HG03064 (cell line): ENCODE measurements at regions not wholly inside any gene's neighbourhood (a gene's known extent, or its start where the extent isn't known, plus 50 kb on each side); places are given as distances from the start of the nearest gene placed in this dataset.

Experiments
- ATAC-seq: cut with Tn5 transposase; IDR thresholded peaks from one replicate; pipeline ENCODE4 v1.9.1; 2021; ENCODE audit warnings: low read depth; ENCODE audit not compliant: unreplicated experiment

DNA sequence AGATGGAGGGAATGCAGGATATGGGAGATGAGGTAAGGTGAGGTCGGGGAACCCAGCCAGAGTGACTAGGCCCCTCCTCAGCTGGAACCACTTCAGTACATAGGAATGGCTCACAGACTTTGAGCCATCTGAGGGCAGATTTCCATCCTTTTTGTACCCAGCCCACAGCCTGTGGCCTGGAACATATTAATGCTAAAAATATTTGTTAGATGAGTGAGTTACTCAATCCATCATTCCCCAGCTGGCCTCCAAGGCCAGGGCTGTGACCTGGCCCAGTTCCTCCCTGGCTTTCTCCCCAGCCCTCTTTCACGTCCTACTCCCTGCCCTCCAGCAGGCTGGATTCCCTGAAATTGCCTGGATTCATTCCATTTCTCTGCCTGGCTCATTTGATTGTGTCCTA is 57.2 kb upstream of the PRDM11 start:
- ATAC-seq: no peak

DNA sequence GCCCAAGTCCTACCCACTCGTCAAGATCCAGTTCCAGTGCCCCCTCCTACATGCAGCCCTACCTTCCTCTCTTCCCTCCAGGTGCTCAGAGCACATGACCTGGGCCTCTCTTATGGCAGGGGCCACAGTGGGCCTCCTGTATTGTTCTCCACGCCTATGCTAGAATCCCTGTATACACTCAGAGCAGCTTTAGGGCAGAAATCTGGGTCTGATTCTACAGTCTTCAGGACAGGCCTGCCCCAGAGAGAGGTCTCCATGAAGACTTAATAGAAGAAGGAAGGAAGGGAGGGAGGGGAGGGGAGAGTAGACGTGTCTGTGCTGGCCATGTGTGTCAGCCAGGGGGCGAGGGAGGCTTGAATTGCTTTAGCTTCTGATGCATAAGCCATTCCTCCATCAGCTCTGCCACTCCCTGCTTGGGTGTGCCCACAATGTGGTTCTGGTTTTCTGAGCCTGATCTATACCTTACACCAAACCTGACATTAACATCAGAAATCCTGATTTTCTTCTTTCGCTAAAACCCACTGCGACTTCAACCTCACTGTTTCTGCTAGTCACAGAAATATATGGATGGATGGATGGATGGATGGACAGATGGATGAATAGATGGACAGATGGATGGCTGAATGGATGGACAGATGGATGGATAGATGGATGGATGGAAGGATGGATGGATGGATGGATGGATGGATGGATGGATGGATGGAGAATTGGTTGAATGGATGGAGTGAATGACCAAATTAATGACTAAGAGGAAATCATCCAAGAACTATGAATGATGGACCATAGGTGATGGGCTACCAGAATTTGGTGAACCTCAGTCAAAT is 56.6 kb upstream of the PRDM11 start:
- ATAC-seq: no peak

DNA sequence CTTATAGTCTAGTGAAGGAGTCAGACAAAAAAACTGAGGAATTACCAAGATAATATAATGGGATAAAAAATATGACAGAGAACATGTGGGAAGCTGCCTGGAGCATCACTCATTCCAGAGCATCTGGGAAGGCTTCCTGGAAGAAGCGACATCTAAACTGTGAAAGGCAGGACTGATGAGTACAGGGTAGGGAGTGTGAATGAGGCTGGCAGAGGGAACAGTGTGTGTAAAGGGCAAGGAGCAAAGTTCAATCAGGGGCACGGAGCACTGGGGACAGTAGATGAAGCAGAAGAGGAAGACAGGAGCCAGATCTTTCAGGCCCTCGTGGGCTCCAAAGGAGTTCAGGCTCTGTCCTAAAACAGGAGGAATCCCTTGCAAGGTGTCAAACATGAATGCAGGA is 55.8 kb upstream of the PRDM11 start:
- ATAC-seq: no peak

DNA sequence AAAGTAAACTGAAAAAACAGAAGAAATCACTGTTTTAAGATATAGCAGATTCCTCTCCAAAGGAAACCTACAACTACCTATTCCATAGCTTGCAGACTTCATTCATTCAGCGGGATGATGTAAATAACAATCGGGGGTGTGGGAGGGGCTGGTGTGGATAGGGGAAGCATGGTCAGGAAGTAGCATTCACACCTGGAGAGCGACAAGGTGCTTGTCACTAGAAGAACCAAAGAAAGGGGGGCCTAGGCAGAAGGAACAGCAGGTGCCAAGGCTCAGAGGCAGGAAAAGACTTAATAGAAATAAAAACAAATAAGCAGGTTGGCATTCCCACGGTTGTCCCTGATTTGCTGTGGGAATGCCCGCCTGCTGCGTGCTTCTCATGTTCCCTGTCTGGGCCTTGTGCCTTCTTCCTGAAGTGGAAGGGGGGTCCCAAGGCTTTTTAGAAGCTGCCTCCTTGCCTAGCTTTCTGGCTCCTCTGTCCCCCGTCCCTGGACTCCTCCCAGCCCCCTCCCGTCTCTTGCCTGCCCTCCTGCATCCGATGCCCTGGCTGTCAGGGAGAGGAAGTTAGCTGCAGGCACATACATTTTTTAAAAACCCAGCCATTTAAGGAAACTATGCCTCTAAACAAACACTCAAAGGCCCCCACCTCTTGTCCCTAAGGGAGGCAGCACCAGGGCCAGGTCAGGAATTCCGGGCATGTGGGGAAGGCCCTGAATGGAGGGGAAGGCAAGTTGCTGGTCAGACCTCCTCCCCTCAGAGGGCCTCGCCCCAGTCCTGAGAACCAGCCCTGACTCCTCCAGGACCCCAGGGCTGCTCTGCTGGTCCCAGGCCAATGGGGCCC is 54.7 kb upstream of the PRDM11 start:
- no peak for ATAC-seq

DNA sequence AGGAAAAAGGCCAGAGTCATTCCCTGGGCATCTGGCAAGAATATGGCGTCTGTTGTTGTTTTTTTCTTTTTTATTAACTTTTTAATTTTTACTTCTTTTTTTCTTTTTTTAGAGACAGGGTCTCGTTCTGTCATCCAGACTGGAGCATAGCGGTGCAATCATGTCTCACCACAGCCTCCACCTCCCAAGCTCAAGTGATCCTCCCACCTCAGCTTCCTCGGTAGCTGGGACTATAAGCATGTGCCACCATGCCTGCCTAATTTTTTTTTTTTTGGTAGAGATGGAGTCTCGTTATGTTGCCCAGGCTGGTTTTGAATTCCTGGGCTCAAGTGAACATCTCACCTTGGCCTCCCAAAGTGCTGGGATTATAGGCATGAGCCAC is 54.0 kb upstream of the PRDM11 start:
- ATAC-seq: no peak

DNA sequence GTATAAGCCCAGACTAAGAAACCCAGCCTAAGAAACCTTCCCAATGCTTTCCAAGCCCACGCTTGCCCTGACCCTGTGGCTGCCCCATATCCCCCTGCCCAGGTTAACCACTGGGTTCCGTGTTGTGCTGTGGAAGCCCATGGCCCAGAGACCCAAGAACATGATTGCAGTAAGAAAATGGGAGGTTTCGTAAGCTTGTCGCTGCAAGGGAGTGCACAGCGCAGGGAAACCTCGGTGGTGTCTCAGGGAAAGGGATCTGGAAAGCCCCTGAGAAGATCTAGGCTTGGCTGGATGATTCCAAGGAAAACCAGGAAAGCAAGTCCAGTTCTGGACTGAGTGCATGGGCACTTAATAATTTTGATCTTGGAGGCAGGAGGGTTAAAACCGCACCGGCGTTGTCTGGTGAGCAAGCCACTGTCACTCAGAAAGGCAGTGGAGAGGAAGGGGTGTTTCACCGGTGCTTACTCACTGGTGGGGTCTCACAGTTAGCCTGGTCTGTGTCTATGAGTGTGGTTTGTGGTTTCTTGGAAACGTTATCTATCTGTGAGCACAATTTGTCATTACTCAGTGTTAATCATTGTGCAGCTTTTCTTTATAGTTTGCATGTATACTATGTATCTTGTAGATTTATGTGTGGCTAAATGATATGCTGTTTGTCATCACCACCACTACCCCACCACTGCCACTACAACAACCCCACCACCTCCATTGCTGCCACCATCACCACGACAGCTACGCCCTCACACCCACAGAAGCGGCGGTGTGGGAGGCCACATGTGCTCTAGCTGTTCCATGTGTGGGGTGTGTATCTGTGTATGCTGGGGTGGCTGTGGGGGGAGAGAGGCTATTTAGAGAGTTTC is 53.3 kb upstream of the PRDM11 start:
- no peak for ATAC-seq

DNA sequence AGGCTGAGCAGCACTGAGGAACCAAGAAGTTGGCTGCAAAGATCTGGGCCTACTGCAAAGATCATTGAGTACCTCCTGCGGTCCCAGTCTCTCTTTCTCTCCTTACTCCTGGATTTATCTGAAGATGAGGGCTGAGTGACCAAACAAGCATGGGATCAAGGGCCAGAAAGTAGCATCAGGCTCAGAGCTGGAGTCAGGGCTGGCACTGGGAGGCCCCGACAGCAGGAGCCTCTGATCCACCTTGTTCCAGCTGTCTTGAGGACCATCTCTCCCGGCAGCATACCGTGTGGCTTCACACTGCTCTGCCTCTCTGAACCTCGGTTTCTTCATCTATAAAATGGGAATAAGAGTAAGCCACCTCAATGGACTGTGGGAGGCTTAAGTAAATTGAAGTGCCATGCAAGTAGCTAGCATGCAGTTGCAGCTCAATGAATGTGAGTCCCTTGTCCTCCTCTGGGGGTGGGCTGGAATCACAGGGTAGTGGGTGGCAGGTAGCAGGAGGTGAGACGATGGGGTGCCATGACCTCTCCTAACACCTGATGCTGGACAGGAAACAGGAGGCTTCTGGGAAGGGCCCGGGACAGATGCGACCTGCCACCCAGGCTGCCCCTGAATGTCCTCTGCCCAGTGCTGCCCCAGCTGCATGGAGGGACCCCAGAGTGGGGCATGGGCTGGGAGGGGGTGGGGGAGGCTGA is 52.5 kb upstream of the PRDM11 start:
- no peak for ATAC-seq

DNA sequence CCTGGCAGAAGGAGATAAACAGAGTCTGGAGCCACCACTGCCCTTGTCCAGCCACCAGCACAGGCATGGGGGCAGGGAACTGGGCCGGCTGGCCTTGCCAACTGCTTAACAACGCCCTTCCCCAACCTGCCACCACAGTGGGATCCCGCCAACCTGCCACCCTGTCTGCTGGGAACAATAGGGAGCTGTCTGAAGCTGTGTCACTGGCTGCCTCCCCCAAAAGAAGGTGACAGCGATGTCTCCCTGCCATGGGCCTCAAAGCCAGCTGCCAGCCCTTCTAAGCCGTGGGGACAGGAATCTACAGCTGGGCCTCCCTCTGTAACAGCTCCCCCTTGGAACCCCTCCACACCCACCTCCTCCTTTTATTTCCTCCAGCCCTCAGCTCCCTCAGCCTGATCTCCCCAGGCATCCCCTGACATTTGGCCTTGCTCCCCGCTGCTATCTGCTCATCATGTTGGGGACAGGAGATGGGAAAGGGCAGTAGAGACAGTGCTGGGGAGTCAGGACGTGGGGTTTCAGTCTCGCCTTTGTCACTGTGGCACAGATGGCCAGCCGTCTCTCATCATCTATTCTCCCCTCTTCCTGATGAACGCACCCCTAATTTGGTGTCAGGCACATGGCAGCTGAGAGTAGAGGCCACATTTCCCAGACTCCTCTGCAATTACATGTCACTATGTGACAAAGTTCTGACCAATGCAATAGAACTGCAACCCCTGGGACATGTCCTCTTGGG is 51.3 kb upstream of the PRDM11 start:
- no peak for ATAC-seq

DNA sequence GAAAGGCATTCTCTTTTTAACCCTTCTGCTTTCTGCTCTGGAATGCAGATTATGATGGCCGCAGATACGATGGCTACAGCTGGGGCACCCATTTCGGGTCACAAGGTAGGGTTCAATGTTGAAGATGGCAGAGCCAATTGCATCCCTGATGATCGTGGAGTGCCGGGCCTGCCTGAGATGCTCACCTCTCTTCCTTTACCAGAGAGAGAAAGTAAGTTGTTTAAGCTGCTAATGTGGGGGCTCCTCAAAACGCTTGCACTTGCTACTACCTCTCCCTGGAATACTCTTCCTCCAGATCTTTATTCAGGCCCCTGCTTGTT is 50.8 kb upstream of the PRDM11 start:
- no peak for ATAC-seq

DNA sequence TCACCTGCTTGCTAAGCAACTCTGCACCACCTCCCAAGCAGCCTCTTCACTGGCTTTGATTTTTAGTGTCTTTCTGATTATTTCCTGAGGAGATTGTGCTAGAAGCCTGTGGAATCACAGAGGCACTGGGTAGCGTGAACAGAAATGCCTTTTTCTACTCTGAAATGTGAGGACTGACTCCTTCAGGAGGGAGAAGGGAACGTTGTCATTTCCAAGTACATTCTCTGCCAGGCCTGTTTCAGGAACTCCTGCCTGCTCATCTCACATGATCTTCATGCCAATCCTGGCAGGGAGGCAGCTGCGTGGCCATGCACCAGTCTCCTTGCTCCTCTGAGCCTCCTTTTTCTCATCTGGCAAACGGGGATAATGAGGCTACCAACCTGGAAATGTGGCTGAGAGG is 49.8 kb upstream of the PRDM11 start:
- ATAC-seq: no peak
